ENCODE measurements at regions not wholly inside any gene's neighbourhood (a gene's known extent, or its start where the extent isn't known, plus 50 kb on each side); places are given as distances from the start of the nearest gene placed in this dataset.

DNA sequence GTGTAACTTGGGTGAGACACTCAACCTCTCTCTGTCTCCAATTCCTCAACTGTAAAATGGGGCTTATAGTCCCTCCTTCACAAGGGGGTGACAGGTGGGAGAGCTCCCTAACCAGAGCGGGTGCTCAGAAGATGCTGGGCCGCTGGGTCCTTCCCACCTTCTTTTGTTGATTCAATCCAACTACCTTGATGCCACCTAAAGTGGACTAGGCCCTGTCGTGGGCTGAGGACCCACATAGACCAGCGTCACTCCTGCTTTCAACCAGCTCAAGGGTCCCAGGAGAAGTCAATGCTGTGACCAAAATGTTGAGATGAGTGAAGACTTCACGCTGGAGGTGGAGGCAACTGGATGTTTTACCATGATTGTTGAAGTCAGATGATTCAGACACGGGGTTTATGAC is 72.7 kb upstream of the WNT11 start:
- Histone ChIP-seq H4K20me1 (ENCODE audit: control insufficient read depth, insufficient read depth, low read length, poor library complexity, severe bottlenecking) (no peaks in the 10 kb centered on the region), H3K9ac (ENCODE audit: low read length) (no peak overlapping the region), H3K9me3 (ENCODE audit: control extremely low read depth in 1 of 3, control insufficient read depth in 2 of 3, insufficient read depth in 1 of 3, low read length in 2 of 3) (peaks cover 0 to 8% (median 0%) of the 10 kb centered on the region in 3 donors), H3K27me3 (replicated peaks in 1 of 4; ENCODE audit: control extremely low read depth in 1 of 4, control insufficient read depth in 3 of 4, insufficient read depth in 4 of 4, low read length in 3 of 4) (no peaks in the 10 kb centered on the region), H3K4me1 (ENCODE audit: control insufficient read depth in 2 of 2, insufficient read depth in 2 of 2, low read length in 2 of 2) (peaks cover 3 to 7% of the 10 kb centered on the region in 2 donors), H2AFZ (ENCODE audit: insufficient read depth, low read depth, low read length, poor library complexity, severe bottlenecking) (no peak overlapping the region), H3K4me3 (ENCODE audit: control extremely low read depth in 1 of 5, extremely low read depth in 1 of 5, insufficient read depth in 1 of 5, low read depth in 2 of 5, low read length in 4 of 5) (no peak overlapping the region), H3K36me3 (replicated peaks in 1 of 2; ENCODE audit: control extremely low read depth in 1 of 2, control insufficient read depth in 1 of 2, extremely low read depth in 1 of 2, insufficient read depth in 2 of 2, low read length in 1 of 2) (no peaks in the 10 kb centered on the region), H3K27ac (ENCODE audit: low read length in 2 of 2) (no peak overlapping the region), H3K4me2 (replicated peaks; ENCODE audit: low read depth, low read length, poor library complexity, severe bottlenecking) (no peak overlapping the region), H3K79me2 (ENCODE audit: control insufficient read depth, insufficient read depth, low read length) (no peaks in the 10 kb centered on the region)
- no peak for DNase-seq
- H3K27ac Mint-ChIP-seq = no peak overlapping the region
- intact Hi-C loops (cut with micrococcal nuclease) = no loop called here
- ATAC-seq (ENCODE audit: low read depth) = no peak
- TF ChIP-seq EZH2 (IDR thresholded peaks at IDR 0.05; ENCODE audit: borderline replicate concordance, insufficient read depth, low read depth, low read length, poor library complexity, severe bottlenecking) = no peak
- TF ChIP-seq, protein P1, sequence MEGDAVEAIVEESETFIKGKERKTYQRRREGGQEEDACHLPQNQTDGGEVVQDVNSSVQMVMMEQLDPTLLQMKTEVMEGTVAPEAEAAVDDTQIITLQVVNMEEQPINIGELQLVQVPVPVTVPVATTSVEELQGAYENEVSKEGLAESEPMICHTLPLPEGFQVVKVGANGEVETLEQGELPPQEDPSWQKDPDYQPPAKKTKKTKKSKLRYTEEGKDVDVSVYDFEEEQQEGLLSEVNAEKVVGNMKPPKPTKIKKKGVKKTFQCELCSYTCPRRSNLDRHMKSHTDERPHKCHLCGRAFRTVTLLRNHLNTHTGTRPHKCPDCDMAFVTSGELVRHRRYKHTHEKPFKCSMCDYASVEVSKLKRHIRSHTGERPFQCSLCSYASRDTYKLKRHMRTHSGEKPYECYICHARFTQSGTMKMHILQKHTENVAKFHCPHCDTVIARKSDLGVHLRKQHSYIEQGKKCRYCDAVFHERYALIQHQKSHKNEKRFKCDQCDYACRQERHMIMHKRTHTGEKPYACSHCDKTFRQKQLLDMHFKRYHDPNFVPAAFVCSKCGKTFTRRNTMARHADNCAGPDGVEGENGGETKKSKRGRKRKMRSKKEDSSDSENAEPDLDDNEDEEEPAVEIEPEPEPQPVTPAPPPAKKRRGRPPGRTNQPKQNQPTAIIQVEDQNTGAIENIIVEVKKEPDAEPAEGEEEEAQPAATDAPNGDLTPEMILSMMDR (IDR thresholded peaks at IDR 0.05) = no peak
- no peaks in the 10 kb centered on the region for H3K27me3 Mint-ChIP-seq
- H3K9me3 Mint-ChIP-seq (ENCODE audit: insufficient read depth) = no peaks in the 10 kb centered on the region
- H3K4me1 Mint-ChIP-seq = peaks cover 5% of the 10 kb centered on the region
- H3K4me3 Mint-ChIP-seq = no peak overlapping the region
- WGBS (ENCODE audit: insufficient coverage) = 96% methylated on average over 4 of the region's 6 CpGs
- ChIA-PET CTCF (no interaction called here), POLR2A (no interaction called here)

DNA sequence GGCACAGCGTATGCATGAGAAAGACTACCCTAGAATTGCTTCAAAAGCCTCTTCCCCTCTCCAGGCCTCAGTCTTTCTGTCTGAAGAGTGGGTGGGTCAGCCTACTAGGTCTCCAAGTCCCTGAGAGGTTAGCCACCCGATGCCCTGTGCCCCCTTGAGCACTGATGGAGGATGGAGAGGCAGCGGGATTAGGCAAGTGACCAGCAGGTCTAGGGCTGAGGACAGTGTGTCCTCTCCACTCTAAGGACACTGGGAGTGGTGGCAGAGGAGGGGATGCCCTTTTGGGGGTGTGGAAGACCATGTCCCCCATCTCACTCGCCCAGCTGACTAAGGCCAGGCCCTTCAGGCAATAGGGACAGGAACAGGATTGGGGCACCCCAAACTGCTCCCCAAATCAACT is 72.2 kb upstream of the WNT11 start:
- H3K4me1 ChIP-seq (ENCODE audit: control insufficient read depth in 2 of 2, insufficient read depth in 2 of 2, low read length in 2 of 2) = peaks cover 3 to 7% of the 10 kb centered on the region in 2 donors
- ATAC-seq (ENCODE audit: low read depth) (no peak), DNase-seq (no peak)
- no peak overlapping the region for H3K9ac ChIP-seq (ENCODE audit: low read length)
- H3K27ac ChIP-seq (ENCODE audit: low read length in 2 of 2) = no peak overlapping the region
- Mint-ChIP-seq H3K9me3 (ENCODE audit: insufficient read depth) (no peaks in the 10 kb centered on the region), H3K4me3 (no peak overlapping the region), H3K4me1 (peaks cover 5% of the 10 kb centered on the region), H3K27me3 (no peaks in the 10 kb centered on the region), H3K27ac (no peak overlapping the region)
- H3K36me3 ChIP-seq (replicated peaks in 1 of 2; ENCODE audit: control extremely low read depth in 1 of 2, control insufficient read depth in 1 of 2, extremely low read depth in 1 of 2, insufficient read depth in 2 of 2, low read length in 1 of 2) = no peaks in the 10 kb centered on the region
- POLR2A ChIA-PET = no interaction called here
- CTCF ChIA-PET = no interaction called here
- no peak overlapping the region for H2AFZ ChIP-seq (ENCODE audit: insufficient read depth, low read depth, low read length, poor library complexity, severe bottlenecking)
- H3K79me2 ChIP-seq (ENCODE audit: control insufficient read depth, insufficient read depth, low read length) = no peaks in the 10 kb centered on the region
- no peaks in the 10 kb centered on the region for H3K27me3 ChIP-seq (replicated peaks in 1 of 4; ENCODE audit: control extremely low read depth in 1 of 4, control insufficient read depth in 3 of 4, insufficient read depth in 4 of 4, low read length in 3 of 4)
- WGBS (ENCODE audit: insufficient coverage) = 96% methylated on average over 3 of the region's 4 CpGs
- TF ChIP-seq, protein P1 (IDR thresholded peaks at IDR 0.05) = no peak
- TF ChIP-seq EZH2 (IDR thresholded peaks at IDR 0.05; ENCODE audit: borderline replicate concordance, insufficient read depth, low read depth, low read length, poor library complexity, severe bottlenecking) = no peak
- H3K4me3 ChIP-seq (ENCODE audit: control extremely low read depth in 1 of 5, extremely low read depth in 1 of 5, insufficient read depth in 1 of 5, low read depth in 2 of 5, low read length in 4 of 5) = no peak overlapping the region
- intact Hi-C loops (cut with micrococcal nuclease) = no loop called here
- no peaks in the 10 kb centered on the region for H4K20me1 ChIP-seq (ENCODE audit: control insufficient read depth, insufficient read depth, low read length, poor library complexity, severe bottlenecking)
- H3K4me2 ChIP-seq (replicated peaks; ENCODE audit: low read depth, low read length, poor library complexity, severe bottlenecking) = no peak overlapping the region
- H3K9me3 ChIP-seq (ENCODE audit: control extremely low read depth in 1 of 3, control insufficient read depth in 2 of 3, insufficient read depth in 1 of 3, low read length in 2 of 3) = peaks cover 0 to 8% (median 0%) of the 10 kb centered on the region in 3 donors
